GM23338 (cell line): ENCODE measurements at regions not wholly inside any gene's neighbourhood (a gene's known extent, or its start where the extent isn't known, plus 50 kb on each side); places are given as distances from the start of the nearest gene placed in this dataset.

Experiments used
- ATAC-seq: fragments of 200-7000 bp; cut with Tn5 transposase; 3 replicates; pipeline ENCODE4 v1.9.1; 2020
- DNase-seq: peaks from one replicate; pipeline ENCODE4 v3.0.0-alpha.2; 2015; ENCODE audit warnings: low spot score
- H2AFZ ChIP-seq: fragments of 200-600 bp; sonication (generic); 2 replicates; pipeline ENCODE4 v1.8.0; 2016; ENCODE audit warnings: antibody characterized with exemption, mild to moderate bottlenecking, moderate library complexity
- H3F3A ChIP-seq: fragments of 200-600 bp; sonication (generic); replicated peaks from 2 replicates; pipeline ENCODE4 v1.8.0; 2017; ENCODE audit warnings: antibody characterized with exemption, mixed run types, low read depth
- H3K27ac ChIP-seq: fragments of 200-600 bp; sonication (generic); 2 replicates; pipeline ENCODE4 v1.6.1; 2016; ENCODE audit warnings: low read depth
- H3K27me3 ChIP-seq: fragments of 200-600 bp; sonication (generic); 2 replicates; pipeline ENCODE4 v1.8.0; 2016; ENCODE audit warnings: mild to moderate bottlenecking, mixed run types, moderate library complexity; ENCODE audit not compliant: insufficient read depth
- H3K36me3 ChIP-seq: fragments of 200-600 bp; sonication (generic); 2 replicates; pipeline ENCODE4 v1.8.0; 2016; ENCODE audit warnings: mild to moderate bottlenecking; ENCODE audit not compliant: insufficient read depth
- H3K4me1 ChIP-seq: fragments of 200-600 bp; sonication (generic); 2 replicates; pipeline ENCODE4 v1.8.0; 2016; ENCODE audit warnings: mild to moderate bottlenecking, moderate library complexity; ENCODE audit not compliant: insufficient read depth
- H3K4me2 ChIP-seq: fragments of 200-600 bp; sonication (generic); 2 replicates; pipeline ENCODE4 v1.7.1; 2017; ENCODE audit warnings: mixed run types
- H3K4me3 ChIP-seq: fragments of 200-600 bp; sonication (generic); 2 replicates; pipeline ENCODE4 v1.6.1; 2016; ENCODE audit warnings: mixed run types
- H3K79me2 ChIP-seq: fragments of 200-600 bp; sonication (generic); replicated peaks from 2 replicates; pipeline ENCODE4 v1.8.0; 2017; ENCODE audit warnings: mild to moderate bottlenecking; ENCODE audit not compliant: insufficient read depth
- H3K9me2 ChIP-seq: fragments of 200-600 bp; sonication (generic); 2 replicates; pipeline ENCODE4 v1.8.0; 2017; ENCODE audit not compliant: insufficient read depth
- H4K20me1 ChIP-seq: fragments of 200-600 bp; sonication (generic); replicated peaks from 2 replicates; pipeline ENCODE4 v1.8.0; 2017; ENCODE audit warnings: mild to moderate bottlenecking; ENCODE audit not compliant: insufficient read depth
- H3K27ac Mint-ChIP-seq: 2 replicates; pipeline ENCODE4 v1.8.0; 2020; ENCODE audit warnings: inconsistent platforms, mild to moderate bottlenecking, moderate library complexity, mixed read lengths
- H3K27me3 Mint-ChIP-seq: 3 replicates; pipeline ENCODE4 v1.8.0; 2022; ENCODE audit warnings: low read depth, mild to moderate bottlenecking, moderate library complexity, mixed read lengths, inconsistent platforms; ENCODE audit not compliant: insufficient read depth, poor library complexity
- H3K36me3 Mint-ChIP-seq: 3 replicates; pipeline ENCODE4 v1.8.0; 2021; ENCODE audit warnings: low read depth, mild to moderate bottlenecking, inconsistent platforms, moderate library complexity, mixed read lengths
- H3K4me1 Mint-ChIP-seq: 3 replicates; pipeline ENCODE4 v1.8.0; 2020; ENCODE audit warnings: mild to moderate bottlenecking, inconsistent platforms, mixed read lengths
- H3K4me3 Mint-ChIP-seq: 3 replicates; pipeline ENCODE4 v1.8.0; 2021; ENCODE audit warnings: moderate library complexity, mild to moderate bottlenecking, inconsistent platforms, mixed read lengths
- H3K9me3 Mint-ChIP-seq: 3 replicates; pipeline ENCODE4 v1.8.0; 2020; ENCODE audit warnings: moderate library complexity, mild to moderate bottlenecking, inconsistent platforms, mixed read lengths
- CREB1 ChIP-seq: fragments of 250-450 bp; sonication (Bioruptor Pico); IDR thresholded peaks from 2 replicates; pipeline ENCODE4 v1.5.0; 2020; ENCODE audit warnings: low read depth, mild to moderate bottlenecking, moderate library complexity
- CTCF ChIP-seq, 2 experiments: fragments of 200-600 bp in 1 of 2; sonication (generic) in 1 of 2; conservative IDR thresholded peaks; 2 replicates each; pipeline versions ENCODE4 v1.5.1 to v1.6.1; 2016 to 2017; ENCODE audit warnings: antibody characterized with exemption in 2 of 2, low read depth in 2 of 2, mild to moderate bottlenecking in 2 of 2, moderate library complexity in 1 of 2
- JUNB ChIP-seq: IDR thresholded peaks from one replicate; pipeline ENCODE4 v1.6.1; 2016; ENCODE audit warnings: antibody characterized with exemption; ENCODE audit not compliant: unreplicated experiment
- POLR2AphosphoS5 ChIP-seq: IDR thresholded peaks from 2 replicates; pipeline ENCODE4 v1.6.1; 2016; ENCODE audit warnings: antibody characterized with exemption, low read depth
- ZNF114 ChIP-seq: fragments of 250-450 bp; sonication (Bioruptor Pico); IDR thresholded peaks from 2 replicates; pipeline ENCODE4 v1.5.0; 2020; ENCODE audit warnings: mild to moderate bottlenecking, moderate library complexity
- ZNF331 ChIP-seq: fragments of 250-450 bp; sonication (Bioruptor Pico); IDR thresholded peaks from 2 replicates; pipeline ENCODE4 v1.5.0; 2020; ENCODE audit warnings: low read depth, mild to moderate bottlenecking, moderate library complexity
- ZNF462 ChIP-seq: fragments of 250-450 bp; sonication (Bioruptor Pico); IDR thresholded peaks from 2 replicates; pipeline ENCODE4 v1.5.0; 2020; ENCODE audit warnings: mild to moderate bottlenecking, moderate library complexity
- TF ChIP-seq, protein P1 (sequence below): IDR thresholded peaks from 2 replicates; pipeline ENCODE4 v1.6.1; 2016; ENCODE audit warnings: antibody characterized with exemption

GRCh38 chr12:19572920-19573558 lies 133.7 kb downstream of the AEBP2 start:
- Histone ChIP-seq H3F3A (no peaks in the 10 kb centered on the region), H3K27me3 (no peaks in the 10 kb centered on the region), H3K79me2 (no peaks in the 10 kb centered on the region), H3K4me1 (peaks cover 11% of the 10 kb centered on the region), H3K9me2 (peaks cover 6% of the 10 kb centered on the region; the same call in 1 of the 2 replicates), H3K4me3 (no peak overlapping the region), H4K20me1 (no peaks in the 10 kb centered on the region), H3K36me3 (no peaks in the 10 kb centered on the region), H3K4me2 (0 out of 2 replicates have a peak overlapping the region, but pooled peaks have one; percentile 16), H3K27ac (no peak overlapping the region), H2AFZ (peak overlapping the region; percentile 67; the same call in 1 of the 2 replicates)
- DNase-seq (peak; percentile 93), ATAC-seq (peak; percentile 91)
- H3K36me3 Mint-ChIP-seq = no peaks in the 10 kb centered on the region; the same call in 2 of the 3 replicates
- peaks cover 3% of the 10 kb centered on the region for H3K27me3 Mint-ChIP-seq
- peak; percentile 83 to 86 for TF ChIP-seq CTCF (conservative IDR thresholded peaks at IDR 0.05; ENCODE audit: low read depth in 2 of 2)
- TF ChIP-seq, protein P1, sequence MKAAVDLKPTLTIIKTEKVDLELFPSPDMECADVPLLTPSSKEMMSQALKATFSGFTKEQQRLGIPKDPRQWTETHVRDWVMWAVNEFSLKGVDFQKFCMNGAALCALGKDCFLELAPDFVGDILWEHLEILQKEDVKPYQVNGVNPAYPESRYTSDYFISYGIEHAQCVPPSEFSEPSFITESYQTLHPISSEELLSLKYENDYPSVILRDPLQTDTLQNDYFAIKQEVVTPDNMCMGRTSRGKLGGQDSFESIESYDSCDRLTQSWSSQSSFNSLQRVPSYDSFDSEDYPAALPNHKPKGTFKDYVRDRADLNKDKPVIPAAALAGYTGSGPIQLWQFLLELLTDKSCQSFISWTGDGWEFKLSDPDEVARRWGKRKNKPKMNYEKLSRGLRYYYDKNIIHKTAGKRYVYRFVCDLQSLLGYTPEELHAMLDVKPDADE = no peak
- peak overlapping the region; percentile 91 for H3K27ac Mint-ChIP-seq
- no peak overlapping the region for H3K4me3 Mint-ChIP-seq
- H3K4me1 Mint-ChIP-seq = peaks cover 40% of the 10 kb centered on the region
- H3K9me3 Mint-ChIP-seq = peaks cover 3% of the 10 kb centered on the region; the same call in 1 of the 3 replicates

DNA sequence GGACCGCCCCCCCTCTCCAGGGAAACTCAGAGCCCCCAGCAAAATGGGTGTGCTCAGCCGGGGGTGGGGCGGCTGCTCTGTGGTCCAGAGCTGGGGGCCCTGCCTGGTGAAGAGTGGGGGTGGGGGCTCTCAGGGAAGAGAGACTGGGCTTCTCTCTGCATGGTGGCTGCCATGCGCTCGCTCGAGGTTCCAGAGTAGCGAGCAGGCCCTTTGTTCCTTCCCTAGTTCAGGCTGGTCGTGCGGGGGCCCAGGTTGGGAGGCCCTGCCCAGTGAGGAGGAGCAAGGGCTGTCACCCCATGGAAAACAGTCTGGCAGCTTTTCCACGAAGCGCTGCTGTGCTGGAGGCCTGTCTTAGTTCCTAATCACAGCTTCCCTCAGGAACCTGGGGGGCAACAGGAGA lies 134.6 kb downstream of the AEBP2 start:
- Histone ChIP-seq H3K79me2 (no peaks in the 10 kb centered on the region), H2AFZ (no peak overlapping the region), H3K27me3 (no peaks in the 10 kb centered on the region), H3K27ac (no peak overlapping the region), H3F3A (no peaks in the 10 kb centered on the region), H3K4me3 (no peak overlapping the region), H3K4me1 (peaks cover 11% of the 10 kb centered on the region), H3K36me3 (no peaks in the 10 kb centered on the region), H3K9me2 (peaks cover 6% of the 10 kb centered on the region; the same call in 1 of the 2 replicates), H3K4me2 (no peak overlapping the region), H4K20me1 (no peaks in the 10 kb centered on the region)
- Mint-ChIP-seq H3K4me1 (peaks cover 40% of the 10 kb centered on the region), H3K9me3 (no peaks in the 10 kb centered on the region; the same call in 2 of the 3 replicates), H3K27me3 (peaks cover 3% of the 10 kb centered on the region), H3K27ac (no peak overlapping the region), H3K4me3 (no peak overlapping the region), H3K36me3 (no peaks in the 10 kb centered on the region; the same call in 2 of the 3 replicates)
- ATAC-seq = no peak
- DNase-seq = no peak
- TF ChIP-seq JUNB = no peak
- no peak for TF ChIP-seq ZNF331 (CRISPR knock-in tag)
- TF ChIP-seq, protein P1 = no peak
- TF ChIP-seq POLR2AphosphoS5 = no peak
- no peak for TF ChIP-seq ZNF114 (CRISPR knock-in tag)
- TF ChIP-seq CREB1 = no peak
- TF ChIP-seq ZNF462 (CRISPR knock-in tag) = no peak
